ENCODE measurements at regions not wholly inside any gene's neighbourhood (a gene's known extent, or its start where the extent isn't known, plus 50 kb on each side); places are given as distances from the start of the nearest gene placed in this dataset.

DNA sequence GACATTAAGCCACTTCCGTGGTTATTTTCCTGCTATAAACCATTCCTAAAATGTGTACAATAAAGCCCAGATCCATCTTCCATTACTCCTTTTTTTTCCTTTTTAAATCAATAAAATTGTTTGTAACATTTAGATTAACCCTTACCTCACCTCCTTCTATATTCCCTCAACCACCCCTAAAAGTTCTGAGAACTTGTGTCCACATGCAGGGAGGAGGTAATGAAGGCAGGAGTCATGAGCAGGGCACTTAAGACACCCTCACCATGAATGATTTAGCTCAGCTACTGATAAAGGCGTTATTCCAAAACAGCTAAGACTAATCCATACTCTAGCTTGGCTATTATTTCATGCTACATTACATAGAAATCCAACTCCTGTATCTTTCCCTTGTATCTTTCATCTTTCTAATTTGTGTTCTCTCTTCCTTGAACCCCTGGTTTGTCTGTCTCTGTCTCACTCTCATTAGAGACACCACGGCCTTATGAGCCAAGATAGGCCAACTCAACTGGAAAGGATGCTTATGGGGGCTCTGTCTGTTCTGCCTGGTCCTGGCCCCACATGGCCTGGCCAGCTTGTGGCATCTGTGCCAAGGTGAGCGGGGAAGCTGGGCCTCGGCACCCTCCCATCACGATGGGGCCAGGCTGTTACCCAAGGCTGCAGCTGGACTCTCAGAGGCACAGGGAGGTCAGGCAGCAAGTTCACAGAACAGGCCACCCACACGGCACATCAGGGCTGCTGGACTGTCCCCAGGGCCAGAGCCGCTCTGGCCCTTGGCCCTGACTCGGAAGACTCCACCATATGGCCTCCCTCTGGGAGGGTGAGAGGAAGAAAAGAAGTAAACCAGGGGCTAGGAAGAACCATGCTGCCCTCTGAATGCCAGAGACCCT lies 294.4 kb downstream of the SOX9 start:
- TF ChIP-seq POLR2A (IDR thresholded peaks at IDR 0.05; ENCODE audit: low read length) (no peak), GATA1 (IDR thresholded peaks at IDR 0.05; ENCODE audit: low read depth, low read length) (no peak)
